ENCODE measurements at regions not wholly inside any gene's neighbourhood (a gene's known extent, or its start where the extent isn't known, plus 50 kb on each side); places are given as distances from the start of the nearest gene placed in this dataset.
"Not testable (repeated sequence)": the region's sequence is repeated elsewhere in the genome, so short reads cannot be mapped to it uniquely, and the experiment has no call there.

- CTCF ChIA-PET (ENCODE audit: partially characterized antibody); H3K36me3 ChIP-seq (ENCODE audit: control insufficient read depth in 2 of 4, insufficient read depth in 4 of 4, low read length in 3 of 4); H3K9ac ChIP-seq (replicated peaks in 1 of 4; ENCODE audit: extremely low read depth in 1 of 4, low read depth in 3 of 4, low read length in 3 of 4): not testable (repeated sequence)
Measured at GRCh38 chr2:89585558-89585920, 894.1 kb downstream of the RPIA start.

GRCh38 chr2:89599843-89600242 lies 908.4 kb downstream of the RPIA start:
- H2BK120ac ChIP-seq (replicated peaks; ENCODE audit: low read depth, low read length); H3K4me2 ChIP-seq (ENCODE audit: insufficient read depth in 1 of 2, low read depth in 2 of 2, low read length in 2 of 2); H4K20me1 ChIP-seq (replicated peaks in 1 of 2; ENCODE audit: control insufficient read depth in 1 of 2, insufficient read depth in 2 of 2, low read length in 2 of 2); H2BK5ac ChIP-seq (ENCODE audit: low read depth, low read length); H3K4me1 ChIP-seq (replicated peaks in 1 of 4; ENCODE audit: control insufficient read depth in 3 of 4, insufficient read depth in 4 of 4, low read length in 3 of 4); CTCF ChIA-PET (ENCODE audit: partially characterized antibody); H3K4me3 ChIP-seq (ENCODE audit: extremely low read depth in 1 of 4, insufficient read depth in 2 of 4, low read depth in 3 of 4, low read length in 4 of 4); H3K23me2 ChIP-seq (ENCODE audit: low read depth, low read length); H3K9ac ChIP-seq (replicated peaks in 1 of 4; ENCODE audit: extremely low read depth in 1 of 4, low read depth in 3 of 4, low read length in 3 of 4); H3K27ac ChIP-seq (ENCODE audit: low read depth, low read length); H4K8ac ChIP-seq (ENCODE audit: extremely low read depth, insufficient read depth, low read length); H3K27me3 ChIP-seq (replicated peaks in 1 of 4; ENCODE audit: control insufficient read depth in 3 of 4, extremely low read depth in 1 of 4, insufficient read depth in 3 of 4, low read length in 3 of 4); H2AK5ac ChIP-seq (ENCODE audit: low read depth, low read length); H2BK20ac ChIP-seq (ENCODE audit: low read length); H3K23ac ChIP-seq (ENCODE audit: insufficient read length); H3K14ac ChIP-seq (ENCODE audit: insufficient read length); H2AFZ ChIP-seq (ENCODE audit: low read length); H3K4ac ChIP-seq (replicated peaks; ENCODE audit: insufficient read length, low read depth, low read length); POLR2A ChIA-PET (ENCODE audit: partially characterized antibody); H3K36me3 ChIP-seq (ENCODE audit: control insufficient read depth in 2 of 4, insufficient read depth in 4 of 4, low read length in 3 of 4); FAIRE-seq; H4K91ac ChIP-seq (replicated peaks; ENCODE audit: insufficient read length, low read length); H3K18ac ChIP-seq (ENCODE audit: extremely low read depth, low read length); H3K56ac ChIP-seq (replicated peaks; ENCODE audit: insufficient read length, low read depth, low read length); H2BK12ac ChIP-seq (ENCODE audit: low read depth, low read length); H3K79me2 ChIP-seq (ENCODE audit: control insufficient read depth in 1 of 2, insufficient read depth in 2 of 2, low read length in 2 of 2); H3K79me1 ChIP-seq (ENCODE audit: low read depth, low read length); DNase-seq (ENCODE audit: low read depth in 1 of 2, low spot score in 2 of 2); H4K5ac ChIP-seq (ENCODE audit: insufficient read length, low read depth, low read length); H2BK15ac ChIP-seq (ENCODE audit: low read length): not testable (repeated sequence)
- H3K9me3 ChIP-seq (ENCODE audit: insufficient read depth in 2 of 2, low read depth in 1 of 2, low read length in 1 of 2): peaks cover 2 to 16% of the 10 kb centered on the region in 2 experiments
- 92% methylated on average over 3 of the region's 4 CpGs; no CpG with 5 or more reads in 1 of the 2 experiments for WGBS, 2 experiments (ENCODE audit: extremely low coverage in 1 of 2, insufficient coverage in 1 of 2, insufficient read length in 1 of 2, insufficient replicate concordance in 2 of 2, low coverage in 1 of 2, low lambda C conversion rate in 2 of 2, missing lambda C conversion rate in 1 of 2)

More at GRCh38 chr2:89585558-89585920, 894.1 kb downstream of the RPIA start:
- H4K8ac ChIP-seq (ENCODE audit: extremely low read depth, insufficient read depth, low read length); H4K5ac ChIP-seq (ENCODE audit: insufficient read length, low read depth, low read length); H2BK120ac ChIP-seq (replicated peaks; ENCODE audit: low read depth, low read length); H3K27me3 ChIP-seq (replicated peaks in 1 of 4; ENCODE audit: control insufficient read depth in 3 of 4, extremely low read depth in 1 of 4, insufficient read depth in 3 of 4, low read length in 3 of 4); H3K14ac ChIP-seq (ENCODE audit: insufficient read length); POLR2A ChIA-PET (ENCODE audit: partially characterized antibody); H3K18ac ChIP-seq (ENCODE audit: extremely low read depth, low read length); H4K91ac ChIP-seq (replicated peaks; ENCODE audit: insufficient read length, low read length); H2BK12ac ChIP-seq (ENCODE audit: low read depth, low read length); FAIRE-seq; H2BK20ac ChIP-seq (ENCODE audit: low read length); H4K20me1 ChIP-seq (replicated peaks in 1 of 2; ENCODE audit: control insufficient read depth in 1 of 2, insufficient read depth in 2 of 2, low read length in 2 of 2); H2BK5ac ChIP-seq (ENCODE audit: low read depth, low read length); H3K9me3 ChIP-seq (ENCODE audit: insufficient read depth in 2 of 2, low read depth in 1 of 2, low read length in 1 of 2); H3K4me3 ChIP-seq (ENCODE audit: extremely low read depth in 1 of 4, insufficient read depth in 2 of 4, low read depth in 3 of 4, low read length in 4 of 4); H3K4me1 ChIP-seq (replicated peaks in 1 of 4; ENCODE audit: control insufficient read depth in 3 of 4, insufficient read depth in 4 of 4, low read length in 3 of 4); H3K23me2 ChIP-seq (ENCODE audit: low read depth, low read length); H3K4ac ChIP-seq (replicated peaks; ENCODE audit: insufficient read length, low read depth, low read length); H3K23ac ChIP-seq (ENCODE audit: insufficient read length); H2BK15ac ChIP-seq (ENCODE audit: low read length); H2AFZ ChIP-seq (ENCODE audit: low read length); H3K79me1 ChIP-seq (ENCODE audit: low read depth, low read length); H3K56ac ChIP-seq (replicated peaks; ENCODE audit: insufficient read length, low read depth, low read length); H3K79me2 ChIP-seq (ENCODE audit: control insufficient read depth in 1 of 2, insufficient read depth in 2 of 2, low read length in 2 of 2); H3K27ac ChIP-seq (ENCODE audit: low read depth, low read length); H2AK5ac ChIP-seq (ENCODE audit: low read depth, low read length): not testable (repeated sequence)
- peak; percentile 1 to 67 for DNase-seq (ENCODE audit: low read depth in 1 of 2, low spot score in 2 of 2)
- peak overlapping the region in 1 of 2 experiments; percentile 38; a peak in 2 of 4 replicates for H3K4me2 ChIP-seq (ENCODE audit: insufficient read depth in 1 of 2, low read depth in 2 of 2, low read length in 2 of 2)
- 83% methylated on average over 17 of the region's 34 CpGs; no CpG with 5 or more reads in 1 of the 2 experiments for WGBS, 2 experiments (ENCODE audit: extremely low coverage in 1 of 2, insufficient coverage in 1 of 2, insufficient read length in 1 of 2, insufficient replicate concordance in 2 of 2, low coverage in 1 of 2, low lambda C conversion rate in 2 of 2, missing lambda C conversion rate in 1 of 2)
